HEK293T (cell line): ENCODE measurements at regions not wholly inside any gene's neighbourhood (a gene's known extent, or its start where the extent isn't known, plus 50 kb on each side); places are given as distances from the start of the nearest gene placed in this dataset.

Source experiments
- BHLHE40 ChIP-seq: fragments of 450-650 bp; IDR thresholded peaks from 2 replicates; pipeline ENCODE4 v1.6.1; 2016; ENCODE audit warnings: mild to moderate bottlenecking, moderate library complexity, borderline replicate concordance
- CTBP1 ChIP-seq: fragments of 450-650 bp; IDR thresholded peaks from 2 replicates; pipeline ENCODE4 v1.6.1; 2016; ENCODE audit warnings: borderline replicate concordance
- ELF4 ChIP-seq: fragments of 450-650 bp; IDR thresholded peaks from 2 replicates; pipeline ENCODE4 v1.6.1; 2017; ENCODE audit warnings: antibody characterized with exemption
- FOXK2 ChIP-seq: fragments of 450-650 bp; IDR thresholded peaks from 2 replicates; pipeline ENCODE4 v1.6.1; 2016; ENCODE audit warnings: mild to moderate bottlenecking
- FOXM1 ChIP-seq: fragments of 450-650 bp; IDR thresholded peaks from 2 replicates; pipeline ENCODE4 v1.6.1; 2017; ENCODE audit warnings: mild to moderate bottlenecking, borderline replicate concordance
- HDGF ChIP-seq: fragments of 450-650 bp; IDR thresholded peaks from 2 replicates; pipeline ENCODE4 v1.6.1; 2017; ENCODE audit warnings: antibody characterized with exemption, borderline replicate concordance
- LEF1 ChIP-seq: fragments of 450-650 bp; IDR thresholded peaks from 2 replicates; pipeline ENCODE4 v1.6.1; 2017; ENCODE audit warnings: mild to moderate bottlenecking, borderline replicate concordance
- SP1 ChIP-seq: fragments of 450-650 bp; IDR thresholded peaks from 2 replicates; pipeline ENCODE4 v1.6.1; 2017

- TF ChIP-seq BHLHE40 (no peak), SP1 (no peak), FOXK2 (no peak), ELF4 (no peak), FOXM1 (no peak), CTBP1 (no peak), HDGF (no peak), LEF1 (no peak)
Measured at GRCh38 chr4:57435300-57435699, 325.1 kb upstream of the IGFBP7 start.
